HG03457 (cell line): ENCODE measurements at regions not wholly inside any gene's neighbourhood (a gene's known extent, or its start where the extent isn't known, plus 50 kb on each side); places are given as distances from the start of the nearest gene placed in this dataset.
"Not testable (repeated sequence)": the region's sequence is repeated elsewhere in the genome, so short reads cannot be mapped to it uniquely, and the experiment has no call there.

ENCODE experiments used
- ATAC-seq: cut with Tn5 transposase; IDR thresholded peaks from one replicate; pipeline ENCODE4 v1.9.1; 2021; ENCODE audit warnings: moderate number of reproducible peaks; ENCODE audit not compliant: unreplicated experiment

- ATAC-seq = no peak
Observed at GRCh38 chr2:150267651-150268415, 219.6 kb downstream of the RND3 start.

GRCh38 chr2:150266931-150267330 lies 220.5 kb downstream of the RND3 start:
- ATAC-seq = no peak

GRCh38 chr2:150264442-150264841 lies 223.0 kb downstream of the RND3 start:
- ATAC-seq = no peak

- no peak for ATAC-seq
Observed at GRCh38 chr2:150261691-150262090, 225.8 kb downstream of the RND3 start.

GRCh38 chr2:150260636-150261035 lies 226.8 kb downstream of the RND3 start:
- no peak for ATAC-seq

- no peak for ATAC-seq
Observed at GRCh38 chr2:150259746-150260145, 227.7 kb downstream of the RND3 start.

- no peak for ATAC-seq
Observed at GRCh38 chr2:150258781-150259307, 228.6 kb downstream of the RND3 start.

GRCh38 chr2:150256736-150257135 lies 230.7 kb downstream of the RND3 start:
- ATAC-seq = no peak

- no peak for ATAC-seq
Observed at GRCh38 chr2:150255528-150255927, 231.9 kb downstream of the RND3 start.

- ATAC-seq = not testable (repeated sequence)
Observed at GRCh38 chr2:150249735-150250134, 237.7 kb downstream of the RND3 start.

GRCh38 chr2:150247481-150247880 lies 240.0 kb downstream of the RND3 start:
- ATAC-seq = no peak

GRCh38 chr2:150234787-150235446 lies 252.6 kb downstream of the RND3 start:
- no peak for ATAC-seq

- ATAC-seq = no peak
Observed at GRCh38 chr2:150232871-150233270, 254.6 kb downstream of the RND3 start.

- no peak for ATAC-seq
Observed at GRCh38 chr2:150232321-150232720, 255.1 kb downstream of the RND3 start.

GRCh38 chr2:150230616-150231015 lies 256.9 kb downstream of the RND3 start:
- ATAC-seq = no peak

GRCh38 chr2:150230004-150230403 lies 257.5 kb downstream of the RND3 start:
- no peak for ATAC-seq

- ATAC-seq = no peak
Observed at GRCh38 chr2:150228936-150229335, 258.5 kb downstream of the RND3 start.

- no peak for ATAC-seq
Observed at GRCh38 chr2:150225030-150225429, 262.4 kb downstream of the RND3 start.

GRCh38 chr2:150224321-150224720 lies 263.1 kb downstream of the RND3 start:
- no peak for ATAC-seq

GRCh38 chr2:150222942-150223341 lies 264.5 kb downstream of the RND3 start:
- no peak for ATAC-seq

- no peak for ATAC-seq
Observed at GRCh38 chr2:150222379-150222778, 265.1 kb downstream of the RND3 start.

GRCh38 chr2:150219861-150220260 lies 267.6 kb downstream of the RND3 start:
- no peak for ATAC-seq
